HG02571 (cell line): ENCODE measurements at regions not wholly inside any gene's neighbourhood (a gene's known extent, or its start where the extent isn't known, plus 50 kb on each side); places are given as distances from the start of the nearest gene placed in this dataset.
"Not testable (repeated sequence)": the region's sequence is repeated elsewhere in the genome, so short reads cannot be mapped to it uniquely, and the experiment has no call there.

ENCODE experiments used
- ATAC-seq: cut with Tn5 transposase; IDR thresholded peaks from one replicate; pipeline ENCODE4 v1.9.1; 2021; ENCODE audit warnings: mild to moderate bottlenecking, moderate library complexity; ENCODE audit not compliant: unreplicated experiment

DNA sequence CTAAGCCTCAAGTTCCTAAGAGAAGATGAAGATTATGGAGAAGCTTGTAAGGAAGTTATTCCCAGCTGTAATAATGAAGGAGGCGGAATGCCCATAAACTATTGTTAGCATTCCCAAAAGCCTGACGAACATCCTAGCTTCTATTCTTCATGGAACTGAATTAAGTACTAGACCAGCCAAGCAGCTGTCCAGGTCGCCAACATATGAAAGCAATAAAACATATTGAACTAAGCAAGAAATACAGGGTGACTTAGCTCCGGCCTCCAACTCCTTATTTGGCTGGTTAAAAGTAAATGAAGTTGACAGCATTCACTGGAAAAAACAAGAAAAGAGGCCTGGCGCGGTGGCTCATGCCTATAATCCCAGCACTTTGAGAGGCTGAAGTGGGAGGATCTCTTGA lies 174.0 kb upstream of the TPM1 start:
- ATAC-seq = no peak

DNA sequence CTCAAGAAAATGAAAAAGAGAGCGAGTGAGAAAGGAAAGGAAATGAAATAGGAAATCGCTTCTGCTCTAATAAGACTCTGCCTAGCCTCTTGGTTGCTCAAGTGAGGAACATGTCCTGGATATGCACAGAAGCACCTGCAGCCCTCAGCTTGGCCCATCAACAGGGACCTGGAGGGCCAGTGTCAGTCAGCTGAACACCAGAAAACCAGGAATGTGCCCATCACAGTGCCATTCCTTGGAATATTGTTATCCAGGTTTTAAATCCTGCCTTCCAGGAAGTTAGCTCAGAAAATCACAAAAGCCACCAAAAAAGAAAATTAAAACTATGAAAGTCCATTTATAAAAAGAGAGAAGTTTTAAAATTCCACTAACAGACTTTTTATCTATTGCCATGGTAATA lies 173.4 kb upstream of the TPM1 start:
- no peak for ATAC-seq

DNA sequence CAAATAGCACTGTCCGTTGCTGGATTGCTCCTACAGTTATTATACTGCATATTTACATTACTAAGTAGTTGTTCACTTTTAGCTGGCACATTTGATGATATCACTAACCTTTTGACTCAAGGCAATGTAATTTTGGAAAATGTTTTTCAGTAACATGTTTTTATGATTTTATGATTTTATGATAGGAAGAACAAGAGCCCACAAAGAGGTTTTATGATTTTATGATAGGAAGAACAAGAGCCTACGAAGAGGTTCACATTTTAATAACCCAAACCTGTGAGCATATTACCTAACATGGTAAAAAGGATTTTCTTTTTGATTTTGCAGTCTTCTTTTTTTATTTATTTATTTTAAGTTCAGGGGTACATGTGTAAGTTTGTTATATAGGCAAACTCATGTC lies 172.3 kb upstream of the TPM1 start:
- no peak for ATAC-seq

DNA sequence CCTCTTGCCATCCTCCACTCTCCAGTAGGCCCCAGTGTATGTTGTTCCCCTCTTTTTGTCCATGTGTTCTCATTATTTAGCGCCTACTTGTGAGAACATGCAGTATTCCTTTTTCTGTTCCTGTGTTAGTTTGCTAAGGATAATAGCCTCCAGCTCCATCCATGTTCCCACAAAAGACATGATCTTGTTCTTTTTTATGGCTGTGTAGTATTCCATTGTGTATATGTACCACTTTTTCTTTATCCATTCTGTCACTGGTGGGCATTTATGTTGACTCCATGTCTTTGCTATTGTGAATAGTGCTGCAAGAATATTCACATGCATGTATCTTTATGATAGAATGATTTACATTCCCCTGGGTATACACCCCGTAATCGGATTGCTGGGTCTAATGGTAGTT lies 171.8 kb upstream of the TPM1 start:
- not testable (repeated sequence) for ATAC-seq

DNA sequence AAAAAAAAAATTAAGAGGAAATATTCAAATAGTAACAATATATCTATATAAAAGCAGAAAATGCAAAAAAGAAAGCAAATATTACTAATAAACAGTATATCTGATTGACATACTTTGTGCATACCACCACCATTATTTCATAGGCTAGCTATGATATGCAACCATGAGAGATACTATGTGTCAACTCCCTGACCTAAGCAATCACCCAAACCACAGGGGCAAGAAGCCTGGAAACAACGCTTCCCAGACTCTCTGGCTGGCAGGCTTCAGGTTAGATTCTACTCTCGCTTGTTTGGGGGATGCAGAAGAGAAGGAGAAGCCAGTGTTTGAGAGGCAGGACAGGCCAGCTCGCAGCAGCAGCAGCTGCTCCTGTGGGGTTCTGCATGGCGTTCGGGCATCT lies 169.3 kb upstream of the TPM1 start:
- ATAC-seq = no peak

DNA sequence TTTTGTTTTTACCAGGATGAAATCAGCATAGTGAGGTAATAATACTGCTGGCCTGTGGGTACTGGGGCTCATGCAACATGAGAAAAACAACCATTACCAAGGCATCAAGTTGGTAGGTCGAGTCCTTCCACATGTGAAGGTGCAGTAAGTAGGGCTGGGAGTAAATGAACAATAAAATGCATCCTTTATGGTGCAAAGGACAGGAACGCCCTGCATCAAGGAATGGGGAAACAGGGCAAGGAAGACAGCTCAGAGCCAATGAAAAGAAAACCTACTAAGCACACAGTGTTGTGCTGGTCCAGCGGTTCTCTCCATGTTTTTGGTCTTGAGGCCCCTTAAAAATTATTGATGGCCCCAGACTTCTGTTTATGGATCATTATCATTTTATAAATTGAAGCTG lies 168.5 kb upstream of the TPM1 start:
- ATAC-seq = no peak

DNA sequence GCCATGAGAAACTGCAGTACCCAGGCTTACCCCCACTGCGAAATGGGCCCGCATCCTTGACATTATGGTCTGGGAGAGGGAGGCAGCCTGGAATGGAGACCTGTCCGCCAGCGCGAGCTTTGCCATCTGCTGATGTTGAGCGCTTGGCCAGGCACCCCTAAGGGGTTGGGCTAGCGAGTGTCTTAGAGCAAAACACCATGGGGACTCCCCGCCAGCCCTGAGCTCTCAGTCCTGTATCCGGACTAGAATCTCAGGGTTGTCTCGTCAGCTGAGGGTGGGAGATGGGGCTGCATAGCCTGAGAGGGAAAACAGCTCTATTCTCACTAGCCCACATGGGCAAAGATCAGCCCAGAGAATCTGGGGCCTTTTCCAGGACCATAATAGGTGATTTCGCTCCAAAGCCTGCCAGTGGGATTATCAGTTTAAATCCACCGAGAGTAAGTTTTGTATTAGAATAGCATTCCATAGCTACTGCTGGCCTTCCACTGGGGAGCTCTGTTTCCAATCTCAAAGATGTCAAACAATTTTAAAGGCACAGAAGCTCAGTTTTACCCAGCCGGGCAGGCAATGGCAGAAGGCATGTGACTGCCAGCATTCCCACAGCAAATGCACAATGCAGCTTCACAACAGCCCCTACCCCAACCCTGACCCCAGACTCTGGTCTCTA lies 167.5 kb upstream of the TPM1 start:
- no peak for ATAC-seq

DNA sequence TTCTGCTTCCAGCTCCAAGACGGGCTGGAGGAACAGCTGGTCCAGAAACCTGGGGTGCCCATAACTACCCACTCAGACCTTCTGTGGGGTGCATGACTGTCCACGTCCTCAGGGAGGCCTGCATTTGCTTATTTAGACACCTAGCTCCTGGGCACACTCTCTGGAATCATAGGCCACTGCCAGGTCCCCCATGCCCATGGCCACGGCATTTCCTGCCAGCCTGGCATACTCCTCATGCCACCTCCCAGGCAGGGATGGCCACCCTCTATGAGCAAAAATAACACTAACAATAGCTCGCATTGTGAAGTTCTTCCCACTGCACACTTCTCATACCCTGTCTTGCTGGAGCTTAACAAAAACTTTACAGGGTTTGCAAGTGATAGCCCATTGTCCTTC lies 166.9 kb upstream of the TPM1 start:
- no peak for ATAC-seq

DNA sequence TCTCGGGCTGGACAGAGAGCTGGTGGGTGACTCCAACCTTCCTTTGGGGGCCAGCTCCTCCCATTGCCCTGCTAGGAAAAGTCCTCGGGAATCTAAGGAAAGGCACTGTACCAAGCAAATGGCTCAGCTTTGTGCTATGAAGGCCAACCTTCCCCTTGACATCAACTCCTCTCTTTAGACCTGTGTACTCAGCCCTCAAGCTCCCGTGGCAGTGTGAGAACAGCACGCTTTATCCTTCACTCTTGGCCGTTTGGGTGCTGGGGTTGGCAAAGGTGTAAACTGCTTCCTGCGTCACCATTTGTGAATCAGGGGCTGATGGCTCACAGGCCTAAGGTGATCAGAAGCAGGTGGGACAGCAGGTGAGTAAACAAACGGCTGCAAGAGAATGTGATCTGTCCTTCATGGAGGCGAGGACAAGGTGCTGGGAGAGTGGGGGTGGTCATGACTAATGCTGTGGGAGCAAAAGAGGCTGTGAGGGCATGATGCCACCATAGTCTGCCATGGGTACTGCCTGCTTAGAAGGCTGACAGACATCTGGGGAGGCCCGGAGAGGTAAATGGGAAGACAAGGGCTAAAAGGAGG lies 165.2 kb upstream of the TPM1 start:
- ATAC-seq = no peak

DNA sequence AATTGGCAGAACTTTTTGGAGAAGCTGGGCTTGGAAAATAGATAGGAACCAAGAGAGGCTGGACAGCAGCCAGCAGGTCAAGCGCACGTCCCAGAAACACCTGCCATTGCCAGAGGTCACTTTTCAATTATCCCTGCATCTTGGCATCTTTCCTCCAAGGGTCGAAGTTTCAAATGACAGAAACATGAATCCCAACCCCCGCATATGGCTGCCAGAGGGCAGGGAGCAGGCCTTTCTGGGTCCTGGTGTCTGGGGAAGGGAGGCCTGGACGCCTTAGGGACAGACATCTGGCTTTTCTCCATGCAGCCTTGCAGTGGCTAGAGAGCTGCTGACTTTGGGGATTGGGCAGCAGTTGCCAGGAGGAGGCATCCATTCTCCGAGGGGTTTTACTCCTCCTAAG lies 164.5 kb upstream of the TPM1 start:
- ATAC-seq = no peak

DNA sequence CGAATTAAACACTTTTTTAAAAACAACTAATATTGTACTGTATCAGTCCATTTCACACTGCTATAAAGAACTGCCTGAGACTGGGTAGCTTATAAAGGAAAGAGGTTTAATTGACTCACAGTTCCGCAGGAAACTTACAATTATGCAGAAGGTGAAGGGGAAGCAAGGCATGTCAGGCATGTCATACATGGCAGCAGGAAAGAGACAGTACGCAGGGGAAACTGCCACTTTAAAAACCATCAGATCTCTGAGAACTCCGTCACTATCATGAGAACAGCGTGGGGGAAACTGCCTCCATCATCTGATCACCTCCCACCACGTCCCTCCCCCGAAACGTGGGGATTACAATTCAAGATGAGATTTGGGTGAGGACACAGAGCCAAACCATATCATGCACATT lies 162.8 kb upstream of the TPM1 start:
- ATAC-seq = no peak

DNA sequence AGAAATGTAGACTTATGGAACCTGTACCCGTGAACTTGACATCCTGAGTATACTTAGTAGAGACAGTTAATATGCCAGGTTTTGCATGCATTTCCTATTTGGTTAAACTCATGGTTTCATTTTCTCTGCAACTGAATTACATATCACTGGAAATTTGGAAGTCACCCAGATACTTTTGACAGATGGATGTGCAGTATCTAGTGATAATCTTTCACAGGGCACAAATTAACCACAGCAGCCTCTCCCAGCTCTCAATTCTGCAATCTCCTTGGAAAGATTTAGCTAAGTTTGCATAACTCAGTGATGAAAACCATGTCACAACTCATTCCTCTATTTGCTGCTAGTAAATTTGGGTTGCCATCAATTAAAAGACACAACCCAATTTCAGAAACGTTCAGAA lies 162.3 kb upstream of the TPM1 start:
- no peak for ATAC-seq

DNA sequence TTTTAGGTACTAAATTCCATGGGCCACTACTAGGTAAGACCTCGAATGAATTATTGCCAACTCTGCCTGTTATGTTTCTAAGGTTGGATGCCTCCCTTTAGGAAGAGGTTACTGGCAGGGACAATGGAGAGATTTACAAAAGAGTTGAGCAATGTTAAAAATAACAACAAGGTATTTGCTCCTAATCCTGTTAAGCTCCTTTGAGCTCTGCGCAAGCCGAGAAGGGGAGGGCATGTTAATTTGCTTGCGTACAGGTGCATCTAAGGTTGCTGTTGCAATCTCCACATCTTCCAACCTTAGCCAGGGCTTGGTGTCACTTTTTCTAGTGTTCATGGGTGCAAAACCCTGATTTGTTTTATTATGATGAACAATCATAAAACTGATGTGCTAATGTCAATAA lies 161.5 kb upstream of the TPM1 start:
- ATAC-seq = no peak

DNA sequence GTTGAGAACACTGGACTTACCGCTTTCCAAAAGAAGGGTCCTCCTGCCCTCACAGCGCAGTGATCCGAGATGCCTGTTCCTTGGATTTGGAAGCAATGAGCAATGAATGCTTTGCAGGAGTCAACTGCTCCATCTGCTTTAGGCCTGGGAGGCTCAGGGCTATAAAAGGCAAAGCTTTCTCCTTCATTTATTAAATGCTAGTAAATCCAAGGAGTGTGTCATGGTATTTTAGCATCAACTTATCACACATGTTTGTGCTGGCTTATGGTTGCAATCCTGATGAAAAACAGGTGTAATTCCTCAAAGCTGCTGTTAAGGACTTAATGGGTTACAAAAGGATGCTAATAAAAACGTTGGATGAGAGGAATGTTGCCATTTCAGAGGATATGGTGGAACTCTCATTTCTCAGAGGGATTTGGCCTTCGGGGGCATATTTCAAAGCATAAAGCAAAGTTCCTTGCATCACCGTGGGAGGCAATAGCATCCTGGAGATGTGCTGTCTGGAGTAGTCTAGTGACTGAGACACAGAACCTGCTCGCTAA lies 158.5 kb upstream of the TPM1 start:
- ATAC-seq = no peak

DNA sequence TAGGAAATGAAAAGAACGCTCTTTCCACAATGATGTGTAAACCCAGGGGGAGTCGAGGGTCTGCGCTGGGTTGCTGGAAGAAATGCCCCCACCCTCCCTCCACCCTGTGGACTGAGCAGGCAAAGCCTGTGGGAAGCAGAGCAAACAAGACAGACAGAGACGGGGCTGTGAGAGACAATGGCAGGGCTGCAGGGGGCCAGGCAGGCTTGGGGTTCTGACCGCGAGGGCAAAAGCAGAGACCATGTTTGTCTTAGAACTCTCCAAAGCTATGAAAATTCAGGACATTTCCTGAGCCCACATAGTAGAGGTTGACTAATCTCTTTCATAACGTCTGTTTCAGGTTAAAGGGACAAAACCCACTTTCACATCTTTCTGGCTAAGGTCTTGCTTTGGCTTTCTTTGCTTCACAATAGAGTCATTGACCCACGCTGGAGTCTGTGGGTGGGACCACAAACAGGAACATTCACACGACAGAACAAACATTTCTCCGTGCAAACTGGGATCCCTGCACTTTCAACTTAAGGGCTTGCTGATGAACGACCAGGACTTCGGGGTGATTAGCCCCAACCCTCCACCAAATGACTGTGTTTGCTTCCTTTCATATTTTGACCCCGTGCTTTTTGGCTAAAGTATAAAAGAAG lies 156.0 kb upstream of the TPM1 start:
- ATAC-seq = no peak

DNA sequence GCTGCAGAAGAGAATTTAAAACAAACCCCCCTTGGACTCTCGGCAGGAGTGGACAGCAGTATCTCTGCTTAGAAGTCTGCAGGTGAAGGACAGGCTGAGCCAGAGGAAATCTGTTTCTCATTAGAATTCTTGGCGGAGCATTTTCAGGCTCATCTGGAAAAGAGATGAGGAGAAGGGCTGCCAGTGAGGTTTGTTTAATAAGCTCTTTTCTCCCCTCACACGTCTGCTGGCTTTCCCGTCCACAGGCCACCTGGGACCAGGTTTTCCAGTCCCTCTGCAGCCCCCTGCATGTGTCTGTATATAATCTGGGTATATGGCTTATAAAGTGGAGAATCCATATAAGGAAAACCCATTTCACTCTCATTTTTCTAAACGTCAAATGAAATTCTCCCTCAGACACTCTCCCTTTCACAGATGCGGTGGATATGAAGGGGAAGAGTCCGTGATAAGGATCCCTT lies 155.4 kb upstream of the TPM1 start:
- ATAC-seq = no peak

DNA sequence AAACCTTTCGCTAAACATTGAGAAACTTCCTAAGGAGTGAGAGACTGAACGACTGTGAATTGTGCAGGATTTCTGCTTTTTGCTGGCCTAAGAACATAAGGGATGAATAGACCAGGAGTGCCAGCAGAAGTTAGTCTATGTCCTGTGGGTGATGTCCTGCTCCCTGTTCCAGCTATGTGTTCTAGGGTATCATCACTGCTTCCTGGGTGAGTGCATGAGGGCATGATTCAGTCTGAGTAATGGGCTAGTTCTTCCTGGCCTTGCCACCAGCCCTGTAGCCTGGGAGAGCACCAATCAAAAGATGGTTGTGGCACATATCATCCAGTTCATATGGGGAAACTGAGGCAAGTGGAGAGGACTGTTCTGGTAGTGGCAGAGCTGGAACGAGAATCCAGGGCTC lies 153.9 kb upstream of the TPM1 start:
- ATAC-seq = no peak

DNA sequence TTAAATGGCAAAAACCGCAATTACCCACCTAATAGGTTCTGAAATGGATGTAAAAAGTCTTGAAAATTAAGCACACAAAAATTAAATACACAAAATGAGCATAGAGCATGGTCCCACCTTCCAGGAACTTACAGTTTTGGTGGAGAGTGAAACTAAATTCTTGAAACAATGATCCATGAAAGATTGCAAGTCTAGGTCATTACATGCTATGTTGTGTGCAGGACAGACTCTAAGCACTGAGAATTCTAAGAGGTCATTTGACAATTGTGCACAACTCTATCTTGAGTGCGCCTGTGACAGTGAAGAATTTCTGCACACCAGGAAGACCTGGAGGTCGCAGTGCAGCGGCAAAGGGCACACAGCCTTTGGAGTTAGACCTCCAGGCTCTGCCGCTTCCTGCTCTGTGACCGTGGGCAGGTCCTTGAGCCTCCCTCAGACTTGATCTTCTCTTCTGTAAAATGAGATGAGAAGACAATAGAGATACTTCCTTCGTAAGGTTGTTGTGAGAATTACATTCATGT lies 153.3 kb upstream of the TPM1 start:
- ATAC-seq = no peak

DNA sequence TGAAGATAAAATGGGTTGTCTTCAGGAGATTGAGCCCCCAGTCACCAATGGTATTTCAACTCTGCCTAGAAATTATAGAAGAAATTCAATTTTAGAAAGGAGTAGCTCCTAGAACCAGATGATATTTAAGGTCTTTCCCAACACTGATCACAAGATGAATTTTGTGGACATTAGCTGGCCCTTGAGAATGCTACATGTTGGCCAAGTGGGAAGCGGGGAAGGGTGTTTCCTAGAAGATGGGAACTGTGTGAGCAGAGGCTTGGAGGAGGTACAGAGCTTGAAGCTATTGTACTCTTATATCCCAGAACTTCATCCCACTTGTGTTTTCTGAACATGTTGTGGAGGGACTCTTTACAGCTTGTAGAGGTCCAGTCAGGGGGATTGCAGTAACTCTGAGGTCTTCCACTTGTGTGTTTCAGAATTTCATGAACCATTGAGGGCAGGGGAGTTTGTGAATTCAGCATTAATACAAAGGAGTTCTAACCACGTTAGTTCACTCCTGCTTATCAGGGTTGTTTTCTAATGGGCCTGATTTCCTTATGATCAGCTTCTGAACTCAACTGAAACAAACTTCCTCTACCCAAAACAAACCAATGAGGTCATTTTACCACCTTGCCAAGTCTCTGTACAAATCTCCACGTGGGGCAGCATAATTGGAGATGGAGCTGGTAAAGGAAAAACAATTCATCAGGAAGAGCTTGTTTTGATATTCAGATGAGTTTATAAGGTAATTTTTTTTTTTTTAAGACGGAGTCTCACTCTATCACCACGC lies 152.6 kb upstream of the TPM1 start:
- no peak for ATAC-seq

DNA sequence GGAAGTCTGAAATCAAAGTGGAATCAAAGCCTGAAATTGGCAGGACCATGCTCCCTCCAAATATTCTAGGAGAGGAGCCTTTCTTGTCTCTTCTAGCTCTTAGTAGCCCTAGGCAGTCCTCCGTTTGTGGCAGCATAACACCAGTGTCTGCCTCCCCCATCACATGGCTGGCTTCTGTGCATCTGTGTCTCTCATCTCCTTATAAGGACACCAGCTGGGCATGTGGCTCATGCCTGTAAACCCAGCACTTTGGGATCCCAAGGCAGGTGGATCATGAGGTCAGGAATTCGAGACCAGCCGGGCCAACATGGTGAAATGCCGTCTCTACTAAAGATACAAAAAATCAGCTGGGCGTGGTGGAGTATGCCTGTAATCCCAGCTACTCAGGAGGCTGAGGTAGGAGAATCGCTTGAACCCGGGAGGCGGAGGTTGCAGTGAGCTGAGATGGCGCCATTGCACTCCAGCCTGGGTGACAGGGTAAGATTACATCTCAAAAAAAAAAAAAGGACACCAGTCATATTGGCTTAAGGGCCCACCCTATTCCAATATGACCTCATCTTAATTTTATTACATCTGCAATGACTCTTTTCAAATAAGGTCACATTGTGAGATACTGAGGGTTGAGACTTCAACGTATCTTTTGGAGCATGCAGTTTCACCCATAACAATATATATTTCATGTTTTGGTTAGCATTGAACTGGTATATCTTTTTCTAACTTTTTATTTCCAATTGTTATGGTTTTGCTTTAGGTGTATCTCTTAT lies 148.0 kb upstream of the TPM1 start:
- ATAC-seq = no peak
